IPS-18a (cell line): ENCODE measurements at regions not wholly inside any gene's neighbourhood (a gene's known extent, or its start where the extent isn't known, plus 50 kb on each side); places are given as distances from the start of the nearest gene placed in this dataset.

Source experiments
- H3K27ac ChIP-seq: one replicate; pipeline ENCODE4 v1.5.1; 2013; ENCODE audit warnings: low read length
- H3K27me3 ChIP-seq: one replicate; pipeline ENCODE4 v1.6.1; 2013; ENCODE audit warnings: mild to moderate bottlenecking, low read length; ENCODE audit not compliant: control insufficient read depth, insufficient read depth
- H3K36me3 ChIP-seq: one replicate; pipeline ENCODE4 v1.6.1; 2013; ENCODE audit warnings: low read depth, low read length; ENCODE audit not compliant: control insufficient read depth
- H3K4me1 ChIP-seq: one replicate; pipeline ENCODE4 v1.6.1; 2013; ENCODE audit warnings: low read depth, low read length; ENCODE audit not compliant: control insufficient read depth
- H3K4me3 ChIP-seq: one replicate; pipeline ENCODE4 v1.5.1; 2013; ENCODE audit warnings: low read length
- H3K9ac ChIP-seq: one replicate; pipeline ENCODE4 v1.6.1; 2013; ENCODE audit warnings: mild to moderate bottlenecking, low read length, moderate library complexity
- H3K9me3 ChIP-seq: one replicate; pipeline ENCODE4 v1.6.1; 2013; ENCODE audit warnings: low read depth, low read length; ENCODE audit not compliant: control insufficient read depth

- Histone ChIP-seq H3K27ac (no peak overlapping the region), H3K36me3 (no peaks in the 10 kb centered on the region), H3K9me3 (no peaks in the 10 kb centered on the region), H3K4me3 (no peak overlapping the region), H3K27me3 (no peaks in the 10 kb centered on the region), H3K9ac (no peak overlapping the region), H3K4me1 (peaks cover under 1% of the 10 kb centered on the region)
Observed at GRCh38 chr18:70428439-70428838, 139.6 kb downstream of the SOCS6 start.

- no peak overlapping the region for H3K27ac ChIP-seq
- H3K9me3 ChIP-seq = no peaks in the 10 kb centered on the region
- no peak overlapping the region for H3K9ac ChIP-seq
- H3K4me3 ChIP-seq = no peak overlapping the region
- H3K36me3 ChIP-seq = no peaks in the 10 kb centered on the region
- no peaks in the 10 kb centered on the region for H3K27me3 ChIP-seq
- peaks cover 16% of the 10 kb centered on the region for H3K4me1 ChIP-seq
Observed at GRCh38 chr18:70426818-70427217, 138.0 kb downstream of the SOCS6 start.

- Histone ChIP-seq H3K9me3 (no peaks in the 10 kb centered on the region), H3K27ac (no peak overlapping the region), H3K36me3 (no peaks in the 10 kb centered on the region), H3K9ac (no peak overlapping the region), H3K27me3 (no peaks in the 10 kb centered on the region), H3K4me3 (no peak overlapping the region), H3K4me1 (peaks cover 17% of the 10 kb centered on the region)
Observed at GRCh38 chr18:70425236-70425635, 136.4 kb downstream of the SOCS6 start.

GRCh38 chr18:70423988-70424387, 135.1 kb downstream of the SOCS6 start:
- Histone ChIP-seq H3K9me3 (no peaks in the 10 kb centered on the region), H3K9ac (no peak overlapping the region), H3K4me3 (no peak overlapping the region), H3K4me1 (peaks cover 17% of the 10 kb centered on the region), H3K27ac (no peak overlapping the region), H3K36me3 (no peaks in the 10 kb centered on the region), H3K27me3 (no peaks in the 10 kb centered on the region)

GRCh38 chr18:70423120-70423519, 134.3 kb downstream of the SOCS6 start:
- Histone ChIP-seq H3K9ac (no peak overlapping the region), H3K4me1 (peaks cover 17% of the 10 kb centered on the region), H3K27ac (no peak overlapping the region), H3K36me3 (no peaks in the 10 kb centered on the region), H3K27me3 (no peaks in the 10 kb centered on the region), H3K9me3 (no peaks in the 10 kb centered on the region), H3K4me3 (no peak overlapping the region)

GRCh38 chr18:70422391-70422965, 133.6 kb downstream of the SOCS6 start:
- Histone ChIP-seq H3K9me3 (no peaks in the 10 kb centered on the region), H3K27me3 (no peaks in the 10 kb centered on the region), H3K27ac (no peak overlapping the region), H3K4me3 (no peak overlapping the region), H3K4me1 (peaks cover 17% of the 10 kb centered on the region), H3K36me3 (no peaks in the 10 kb centered on the region), H3K9ac (no peak overlapping the region)

- no peak overlapping the region for H3K27ac ChIP-seq
- no peaks in the 10 kb centered on the region for H3K27me3 ChIP-seq
- no peak overlapping the region for H3K9ac ChIP-seq
- H3K4me1 ChIP-seq = peaks cover 17% of the 10 kb centered on the region
- H3K36me3 ChIP-seq = no peaks in the 10 kb centered on the region
- H3K9me3 ChIP-seq = no peaks in the 10 kb centered on the region
- H3K4me3 ChIP-seq = no peak overlapping the region
Observed at GRCh38 chr18:70421471-70422390, 132.9 kb downstream of the SOCS6 start.

GRCh38 chr18:70420146-70420898, 131.5 kb downstream of the SOCS6 start:
- no peak overlapping the region for H3K9ac ChIP-seq
- H3K27ac ChIP-seq = no peak overlapping the region
- H3K9me3 ChIP-seq = no peaks in the 10 kb centered on the region
- no peaks in the 10 kb centered on the region for H3K27me3 ChIP-seq
- H3K4me1 ChIP-seq = peaks cover 17% of the 10 kb centered on the region
- no peaks in the 10 kb centered on the region for H3K36me3 ChIP-seq
- no peak overlapping the region for H3K4me3 ChIP-seq

GRCh38 chr18:70419526-70419925, 130.7 kb downstream of the SOCS6 start:
- no peaks in the 10 kb centered on the region for H3K27me3 ChIP-seq
- no peak overlapping the region for H3K4me3 ChIP-seq
- peaks cover 17% of the 10 kb centered on the region for H3K4me1 ChIP-seq
- H3K9ac ChIP-seq = no peak overlapping the region
- H3K9me3 ChIP-seq = no peaks in the 10 kb centered on the region
- no peak overlapping the region for H3K27ac ChIP-seq
- H3K36me3 ChIP-seq = no peaks in the 10 kb centered on the region

- Histone ChIP-seq H3K27ac (no peak overlapping the region), H3K9ac (no peak overlapping the region), H3K4me1 (peaks cover 17% of the 10 kb centered on the region)
Observed at GRCh38 chr18:70418546-70419311, 129.9 kb downstream of the SOCS6 start.

GRCh38 chr18:70417847-70418246, 129.0 kb downstream of the SOCS6 start:
- Histone ChIP-seq H3K4me3 (no peak overlapping the region), H3K4me1 (peaks cover 10% of the 10 kb centered on the region), H3K9me3 (no peaks in the 10 kb centered on the region), H3K9ac (no peak overlapping the region), H3K36me3 (no peaks in the 10 kb centered on the region), H3K27me3 (no peaks in the 10 kb centered on the region), H3K27ac (no peak overlapping the region)

More at GRCh38 chr18:70418546-70419311, 129.9 kb downstream of the SOCS6 start:
- Histone ChIP-seq H3K36me3 (no peaks in the 10 kb centered on the region), H3K27me3 (no peaks in the 10 kb centered on the region), H3K4me3 (no peak overlapping the region), H3K9me3 (no peaks in the 10 kb centered on the region)
